Natural killer cell (primary cell): ENCODE measurements at regions not wholly inside any gene's neighbourhood (a gene's known extent, or its start where the extent isn't known, plus 50 kb on each side); places are given as distances from the start of the nearest gene placed in this dataset.

Experiments
- ATAC-seq, 3 donors: fragments of 150-1000 bp in 2 of 3; fragments of 200-7000 bp in 1 of 3; cut with Tn5 transposase; 1 replicate in 1 of 3; 2 replicates in 2 of 3; pipeline ENCODE4 v1.10.0; 2021; ENCODE audit warnings: mild to moderate bottlenecking in 2 of 3, moderate library complexity in 2 of 3
- DNase-seq, 2 donors: peaks; one replicate each; pipeline versions ENCODE4 v3.0.0 to v3.0.0-alpha.2; 2013 to 2021; ENCODE audit warnings: mixed read lengths in 1 of 2
- H3K27ac ChIP-seq: one replicate; pipeline ENCODE4 v1.5.1; 2013; ENCODE audit warnings: mild to moderate bottlenecking, low read length
- H3K27me3 ChIP-seq: one replicate; pipeline ENCODE4 v1.6.1; 2013; ENCODE audit warnings: low read length; ENCODE audit not compliant: control insufficient read depth, insufficient read depth
- H3K36me3 ChIP-seq: one replicate; pipeline ENCODE4 v1.6.1; 2013; ENCODE audit warnings: low read length; ENCODE audit not compliant: control insufficient read depth, insufficient read depth
- H3K4me1 ChIP-seq: one replicate; pipeline ENCODE4 v1.6.1; 2013; ENCODE audit warnings: low read length; ENCODE audit not compliant: control insufficient read depth, insufficient read depth
- H3K4me3 ChIP-seq: one replicate; pipeline ENCODE4 v1.5.1; 2013; ENCODE audit warnings: low read length
- H3K9me3 ChIP-seq: one replicate; pipeline ENCODE4 v1.6.1; 2013; ENCODE audit warnings: low read length; ENCODE audit not compliant: control insufficient read depth, insufficient read depth
- H3K27ac Mint-ChIP-seq, 2 donors: one replicate each; pipeline ENCODE4 v1.8.0; 2022; ENCODE audit warnings: mild to moderate bottlenecking in 2 of 2, mixed read lengths in 2 of 2, moderate library complexity in 1 of 2
- H3K27me3 Mint-ChIP-seq, 2 donors: one replicate each; pipeline ENCODE4 v1.8.0; 2022; ENCODE audit warnings: low read depth in 2 of 2, mixed read lengths in 2 of 2
- H3K36me3 Mint-ChIP-seq: one replicate; pipeline ENCODE4 v1.8.0; 2022; ENCODE audit warnings: mixed read lengths
- H3K4me1 Mint-ChIP-seq, 2 donors: one replicate each; pipeline ENCODE4 v1.8.0; 2022; ENCODE audit warnings: mixed read lengths in 2 of 2
- H3K4me3 Mint-ChIP-seq: one replicate; pipeline ENCODE4 v1.8.0; 2022; ENCODE audit warnings: mild to moderate bottlenecking, moderate library complexity, mixed read lengths
- H3K9me3 Mint-ChIP-seq, 2 donors: one replicate each; pipeline ENCODE4 v1.8.0; 2022; ENCODE audit warnings: mixed read lengths in 2 of 2
- WGBS: methylation state at CpG from one replicate; pipeline ENCODE4 v1.1.7; 2013; ENCODE audit warnings: missing lambda C conversion rate; ENCODE audit not compliant: insufficient coverage; 5-methylcytosine and 5-hydroxymethylcytosine counted together
- intact Hi-C: fragments of 100-400 bp; cut with micrococcal nuclease; formaldehyde crosslinking; loops from one replicate; pipeline ENCODE4 v1.14.2; 2022
- TF ChIP-seq, protein P1 (sequence below): fragments of 200-600 bp; IDR thresholded peaks from one replicate; pipeline ENCODE4 v1.8.0; 2022; ENCODE audit warnings: antibody characterized with exemption

DNA sequence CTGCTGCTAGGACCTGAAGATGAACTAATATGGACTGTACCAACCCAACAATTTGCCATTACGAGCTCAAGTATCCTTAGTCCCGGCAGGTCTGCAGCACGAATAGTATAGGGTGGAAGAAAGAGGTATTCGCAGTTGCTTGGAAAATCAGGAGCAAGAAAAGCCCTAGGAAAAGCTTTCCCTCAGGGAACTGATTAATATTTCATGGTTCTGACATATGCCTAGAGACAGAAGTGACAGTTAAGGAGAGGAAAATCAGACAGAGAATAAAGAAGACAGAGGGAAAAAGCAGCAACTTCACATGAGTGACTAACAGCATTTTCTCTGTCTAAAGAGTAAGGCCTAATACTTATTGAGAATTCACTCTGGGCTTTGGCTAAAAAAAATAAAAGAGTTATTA lies 602.9 kb upstream of the ATP2B1 start:
- no peak overlapping the region for H3K27ac Mint-ChIP-seq
- intact Hi-C loops, result no loop called here
- no peak overlapping the region for H3K4me3 Mint-ChIP-seq
- no peaks in the 10 kb centered on the region for H3K9me3 ChIP-seq
- H3K4me1 Mint-ChIP-seq, result no peaks in the 10 kb centered on the region
- TF ChIP-seq, protein P1, sequence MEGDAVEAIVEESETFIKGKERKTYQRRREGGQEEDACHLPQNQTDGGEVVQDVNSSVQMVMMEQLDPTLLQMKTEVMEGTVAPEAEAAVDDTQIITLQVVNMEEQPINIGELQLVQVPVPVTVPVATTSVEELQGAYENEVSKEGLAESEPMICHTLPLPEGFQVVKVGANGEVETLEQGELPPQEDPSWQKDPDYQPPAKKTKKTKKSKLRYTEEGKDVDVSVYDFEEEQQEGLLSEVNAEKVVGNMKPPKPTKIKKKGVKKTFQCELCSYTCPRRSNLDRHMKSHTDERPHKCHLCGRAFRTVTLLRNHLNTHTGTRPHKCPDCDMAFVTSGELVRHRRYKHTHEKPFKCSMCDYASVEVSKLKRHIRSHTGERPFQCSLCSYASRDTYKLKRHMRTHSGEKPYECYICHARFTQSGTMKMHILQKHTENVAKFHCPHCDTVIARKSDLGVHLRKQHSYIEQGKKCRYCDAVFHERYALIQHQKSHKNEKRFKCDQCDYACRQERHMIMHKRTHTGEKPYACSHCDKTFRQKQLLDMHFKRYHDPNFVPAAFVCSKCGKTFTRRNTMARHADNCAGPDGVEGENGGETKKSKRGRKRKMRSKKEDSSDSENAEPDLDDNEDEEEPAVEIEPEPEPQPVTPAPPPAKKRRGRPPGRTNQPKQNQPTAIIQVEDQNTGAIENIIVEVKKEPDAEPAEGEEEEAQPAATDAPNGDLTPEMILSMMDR, result no peak
- no peaks in the 10 kb centered on the region for H3K36me3 Mint-ChIP-seq
- no peaks in the 10 kb centered on the region for H3K4me1 ChIP-seq
- H3K4me3 ChIP-seq, result no peak overlapping the region
- peaks cover 0 to 4% of the 10 kb centered on the region in 2 donors for H3K27me3 Mint-ChIP-seq
- 91% methylated on average over 4 of the region's 4 CpGs for WGBS
- ATAC-seq (no peak), DNase-seq (no peak)
- no peaks in the 10 kb centered on the region for H3K27me3 ChIP-seq
- H3K36me3 ChIP-seq, result no peaks in the 10 kb centered on the region
- no peaks in the 10 kb centered on the region for H3K9me3 Mint-ChIP-seq
- H3K27ac ChIP-seq, result no peak overlapping the region

- 93% methylated on average over 2 of the region's 3 CpGs for WGBS
- intact Hi-C loops, result loop anchor here (2.0 kb wide), 1 partner anchor 57 kb away; no protein-coding TSS in a partner anchor
- no peaks in the 10 kb centered on the region for H3K9me3 Mint-ChIP-seq
- Histone ChIP-seq H3K9me3 (no peaks in the 10 kb centered on the region), H3K36me3 (no peaks in the 10 kb centered on the region), H3K27ac (no peak overlapping the region), H3K4me3 (no peak overlapping the region), H3K4me1 (no peaks in the 10 kb centered on the region), H3K27me3 (no peaks in the 10 kb centered on the region)
- peaks cover 0 to 4% of the 10 kb centered on the region in 2 donors for H3K27me3 Mint-ChIP-seq
- DNase-seq (no peak), ATAC-seq (no peak)
- TF ChIP-seq, protein P1, result no peak
- no peaks in the 10 kb centered on the region for H3K4me1 Mint-ChIP-seq
- no peak overlapping the region for H3K4me3 Mint-ChIP-seq
- H3K27ac Mint-ChIP-seq, result no peak overlapping the region
- no peaks in the 10 kb centered on the region for H3K36me3 Mint-ChIP-seq
Measured at GRCh38 chr12:90305379-90305778, 596.7 kb upstream of the ATP2B1 start.

GRCh38 chr12:90304231-90304630 lies 595.6 kb upstream of the ATP2B1 start:
- WGBS, result 80% methylated on average over 1 of the region's 2 CpGs
- TF ChIP-seq, protein P1, result no peak
- DNase-seq (no peak), ATAC-seq (no peak)
- peaks cover 0 to 4% of the 10 kb centered on the region in 2 donors for H3K27me3 Mint-ChIP-seq
- no peaks in the 10 kb centered on the region for H3K9me3 Mint-ChIP-seq
- Histone ChIP-seq H3K4me1 (no peaks in the 10 kb centered on the region), H3K9me3 (no peaks in the 10 kb centered on the region), H3K27ac (no peak overlapping the region), H3K36me3 (no peaks in the 10 kb centered on the region), H3K27me3 (no peaks in the 10 kb centered on the region), H3K4me3 (no peak overlapping the region)
- no peak overlapping the region for H3K27ac Mint-ChIP-seq
- intact Hi-C loops, result loop anchor here (2.0 kb wide), 1 partner anchor 59 kb away; no protein-coding TSS in a partner anchor
- H3K4me1 Mint-ChIP-seq, result peaks cover 0 to 6% of the 10 kb centered on the region in 2 donors
- no peak overlapping the region for H3K4me3 Mint-ChIP-seq
- no peaks in the 10 kb centered on the region for H3K36me3 Mint-ChIP-seq

GRCh38 chr12:90303771-90304170 lies 595.1 kb upstream of the ATP2B1 start:
- intact Hi-C loops, result loop anchor here (2.0 kb wide), 1 partner anchor 59 kb away; no protein-coding TSS in a partner anchor
- Mint-ChIP-seq H3K27ac (no peak overlapping the region), H3K27me3 (peaks cover 0 to 4% of the 10 kb centered on the region in 2 donors), H3K9me3 (no peaks in the 10 kb centered on the region), H3K4me3 (no peak overlapping the region), H3K36me3 (no peaks in the 10 kb centered on the region), H3K4me1 (peaks cover 0 to 9% of the 10 kb centered on the region in 2 donors)
- H3K27me3 ChIP-seq, result no peaks in the 10 kb centered on the region
- H3K27ac ChIP-seq, result no peak overlapping the region
- TF ChIP-seq, protein P1, result no peak
- H3K4me3 ChIP-seq, result no peak overlapping the region
- no peaks in the 10 kb centered on the region for H3K9me3 ChIP-seq
- DNase-seq (no peak), ATAC-seq (no peak)
- no peaks in the 10 kb centered on the region for H3K4me1 ChIP-seq
- no peaks in the 10 kb centered on the region for H3K36me3 ChIP-seq
